SK-N-SH (cell line): ENCODE measurements at regions not wholly inside any gene's neighbourhood (a gene's known extent, or its start where the extent isn't known, plus 50 kb on each side); places are given as distances from the start of the nearest gene placed in this dataset.

Experiments
- CTCF ChIP-seq: fragments of 200-600 bp; sonication (generic); IDR thresholded peaks from 2 replicates; pipeline ENCODE4 v1.6.1; 2017; ENCODE audit warnings: antibody characterized with exemption, mild to moderate bottlenecking, moderate library complexity
- FOXJ3 ChIP-seq: sonication (generic); formaldehyde crosslinking; IDR thresholded peaks from 2 replicates; pipeline ENCODE4 v1.5.1; 2020; ENCODE audit warnings: mild to moderate bottlenecking, missing genetic modification reagents
- FOXM1 ChIP-seq: IDR thresholded peaks from 2 replicates; pipeline ENCODE4 v1.4.0; 2012; ENCODE audit warnings: low read depth, mild to moderate bottlenecking
- GABPA ChIP-seq: IDR thresholded peaks from 2 replicates; pipeline ENCODE4 v1.4.0; 2012; ENCODE audit warnings: low read depth, mild to moderate bottlenecking
- MXI1 ChIP-seq: IDR thresholded peaks from 2 replicates; pipeline ENCODE4 v1.6.1; 2012; ENCODE audit warnings: mild to moderate bottlenecking, low read depth, low read length, improper control_type of control experiment
- PBX3 ChIP-seq: IDR thresholded peaks from 2 replicates; pipeline ENCODE4; 2012
- POLR2AphosphoS5 ChIP-seq: IDR thresholded peaks from 2 replicates; pipeline ENCODE4 v1.6.1; 2012; ENCODE audit warnings: low read depth, low read length
- RCOR1 ChIP-seq: fragments of 150-350 bp; IDR thresholded peaks from 2 replicates; pipeline ENCODE4 v1.6.1; 2017; ENCODE audit warnings: antibody characterized with exemption, low read length

GRCh38 chr12:91414636-91415035 lies 232.0 kb upstream of the DCN start:
- TF ChIP-seq CTCF (no peak), FOXJ3 (CRISPR knock-in tag) (no peak), POLR2AphosphoS5 (no peak), GABPA (no peak), FOXM1 (no peak), MXI1 (no peak), RCOR1 (no peak), PBX3 (no peak)
